GM21529 (cell line): ENCODE measurements at regions not wholly inside any gene's neighbourhood (a gene's known extent, or its start where the extent isn't known, plus 50 kb on each side); places are given as distances from the start of the nearest gene placed in this dataset.

Experiments used
- ATAC-seq: cut with Tn5 transposase; IDR thresholded peaks from one replicate; pipeline ENCODE4 v1.9.1; 2021; ENCODE audit not compliant: unreplicated experiment

- no peak for ATAC-seq
These were observed 67.8 kb downstream of the CASP12 start for GRCh38 chr11:104830508-104830907.

GRCh38 chr11:104830080-104830479 is 68.2 kb downstream of the CASP12 start:
- no peak for ATAC-seq

GRCh38 chr11:104826772-104827171 is 71.5 kb downstream of the CASP12 start:
- no peak for ATAC-seq

GRCh38 chr11:104823657-104824056 is 74.6 kb downstream of the CASP12 start:
- no peak for ATAC-seq

GRCh38 chr11:104820431-104820830 is 77.8 kb downstream of the CASP12 start:
- ATAC-seq: no peak

GRCh38 chr11:104819603-104820002 is 78.7 kb downstream of the CASP12 start:
- ATAC-seq: no peak

GRCh38 chr11:104819107-104819506 is 79.2 kb downstream of the CASP12 start:
- ATAC-seq: no peak

- no peak for ATAC-seq
These were observed 80.3 kb downstream of the CASP12 start for GRCh38 chr11:104817973-104818372.

- no peak for ATAC-seq
These were observed 84.7 kb downstream of the CASP12 start for GRCh38 chr11:104813532-104813931.

- ATAC-seq: no peak
These were observed 86.0 kb downstream of the CASP12 start for GRCh38 chr11:104812103-104812788.

- ATAC-seq: no peak
These were observed 94.5 kb downstream of the CASP12 start for GRCh38 chr11:104803776-104804175.

- peak; percentile 93 for ATAC-seq
These were observed 99.0 kb downstream of the CASP12 start for GRCh38 chr11:104799251-104799650.

GRCh38 chr11:104798789-104799188 is 99.5 kb downstream of the CASP12 start:
- peak; percentile 65 for ATAC-seq

- no peak for ATAC-seq
These were observed 102.0 kb downstream of the CASP12 start for GRCh38 chr11:104796301-104796700.

- no peak for ATAC-seq
These were observed 102.6 kb downstream of the CASP12 start for GRCh38 chr11:104795501-104796213.

GRCh38 chr11:104792861-104793260 is 105.4 kb downstream of the CASP12 start:
- ATAC-seq: no peak

GRCh38 chr11:104791896-104792295 is 106.4 kb downstream of the CASP12 start:
- no peak for ATAC-seq

- ATAC-seq: no peak
These were observed 113.4 kb downstream of the CASP12 start for GRCh38 chr11:104784684-104785460.

GRCh38 chr11:104783241-104783640 is 115.0 kb downstream of the CASP12 start:
- no peak for ATAC-seq

- ATAC-seq: no peak
These were observed 115.9 kb downstream of the CASP12 start for GRCh38 chr11:104782377-104782754.

GRCh38 chr11:104781719-104782376 is 116.4 kb downstream of the CASP12 start:
- ATAC-seq: no peak
